K562 (cell line): ENCODE measurements at regions not wholly inside any gene's neighbourhood (a gene's known extent, or its start where the extent isn't known, plus 50 kb on each side); places are given as distances from the start of the nearest gene placed in this dataset.

ENCODE experiments used
- ATAC-seq: fragments of 200-7000 bp; cut with Tn5 transposase; 3 replicates; pipeline ENCODE4 v1.9.1; 2020; ENCODE audit warnings: moderate library complexity
- BruUV-seq: library from RNA; stranded (reverse); fragments of 400-500 nt; replicated peaks from 2 replicates; lab custom pipeline; 2021; lab: Mats Ljungman, UMichigan
- CTCF ChIA-PET: fragments of 300-600 bp; formaldehyde crosslinking; extraction: SDS; loops from one replicate; lab custom pipeline; 2021; ENCODE audit warnings: low intra/inter-chr PET ratio; lab: Yijun Ruan, JAX
- POLR2A ChIA-PET: fragments of 300-600, 350-650 bp; sonication (Branson Sonifier 250); formaldehyde crosslinking; extraction: SDS; loops from one replicate; lab custom pipeline; 2021; ENCODE audit warnings: antibody characterized with exemption, inconsistent platforms; lab: Yijun Ruan, JAX
- DNase-seq, 4 experiments: peaks; one replicate each; pipeline versions ENCODE4 v3.0.0 to v3.0.0-alpha.2; 2011 to 2018; ENCODE audit warnings: low spot score in 3 of 4, mixed read lengths in 3 of 4; ENCODE audit errors: extremely low read depth in 1 of 4
- FAIRE-seq: peaks from 2 replicates; lab custom pipeline; 2011; peaks lifted over from hg19 to GRCh38; lab: Jason Lieb, UNC
- H2AFZ ChIP-seq: 2 replicates; pipeline ENCODE4 v1.6.0; 2011; ENCODE audit warnings: low read depth, low read length, control low read depth, inconsistent platforms
- H3K27ac ChIP-seq: fragments of 200-600 bp; 3 replicates; pipeline ENCODE4 v1.8.0; 2011; ENCODE audit warnings: low read depth, mild to moderate bottlenecking, control low read depth, inconsistent platforms, low read length, moderate library complexity, mixed read lengths; ENCODE audit errors: extremely low read depth
- H3K27me3 ChIP-seq, 2 experiments: fragments of 300-600 bp in 1 of 2; 2 replicates in 1 of 2; 3 replicates in 1 of 2; pipeline versions ENCODE4 v1.6.0 to v1.8.0; 2011; ENCODE audit warnings: inconsistent platforms in 2 of 2, low read length in 2 of 2, mild to moderate bottlenecking in 1 of 2, mixed read lengths in 1 of 2, moderate library complexity in 1 of 2; ENCODE audit not compliant: control insufficient read depth in 2 of 2, insufficient read depth in 2 of 2
- H3K36me3 ChIP-seq: fragments of 300-600 bp; 3 replicates; pipeline ENCODE4 v1.8.0; 2011; ENCODE audit warnings: mild to moderate bottlenecking, low read length, inconsistent platforms; ENCODE audit not compliant: control insufficient read depth, insufficient read depth
- H3K4me1 ChIP-seq, 2 experiments: fragments of 200-600 bp in 1 of 2; replicated peaks in 1 of 2; 2 replicates in 1 of 2; 3 replicates in 1 of 2; pipeline versions ENCODE4 v1.5.1 to v1.8.0; 2011; ENCODE audit warnings: inconsistent platforms in 2 of 2, low read length in 2 of 2, mild to moderate bottlenecking in 1 of 2, mixed read lengths in 1 of 2, moderate library complexity in 1 of 2; ENCODE audit not compliant: control insufficient read depth in 2 of 2, insufficient read depth in 2 of 2
- H3K4me2 ChIP-seq: 2 replicates; pipeline ENCODE4 v1.6.1; 2011; ENCODE audit warnings: low read length, control low read depth, inconsistent platforms, mixed read lengths; ENCODE audit not compliant: insufficient read depth
- H3K4me3 ChIP-seq: fragments of 200-600 bp; sonication (generic), shearing (Covaris generic); 2 replicates; pipeline ENCODE4 v1.5.1; 2016; ENCODE audit warnings: control low read depth, inconsistent platforms
- H3K79me2 ChIP-seq: fragments of 200-600 bp; 3 replicates; pipeline ENCODE4 v1.8.0; 2011; ENCODE audit warnings: low read length, inconsistent platforms; ENCODE audit not compliant: control insufficient read depth, insufficient read depth
- H3K9ac ChIP-seq, 2 experiments: 2 replicates each; pipeline versions ENCODE4 v1.6.0 to v1.6.1; 2011; ENCODE audit warnings: low read depth in 2 of 2, low read length in 2 of 2, control low read depth in 1 of 2, inconsistent platforms in 1 of 2, mild to moderate bottlenecking in 1 of 2, mixed read lengths in 1 of 2; ENCODE audit not compliant: insufficient read depth in 1 of 2
- H3K9me1 ChIP-seq: one replicate; pipeline ENCODE4 v1.6.0; 2011; ENCODE audit warnings: inconsistent platforms, mild to moderate bottlenecking, low read length, moderate library complexity; ENCODE audit not compliant: control insufficient read depth, insufficient read depth
- H3K9me3 ChIP-seq: replicated peaks from 2 replicates; pipeline ENCODE4 v1.5.1; 2011; ENCODE audit warnings: low read depth, low read length, inconsistent platforms; ENCODE audit not compliant: control insufficient read depth, insufficient read depth
- H4K20me1 ChIP-seq: replicated peaks from 2 replicates; pipeline ENCODE4 v1.6.1; 2011; ENCODE audit warnings: low read length, inconsistent platforms, mixed read lengths; ENCODE audit not compliant: control insufficient read depth, insufficient read depth
- ASH1L ChIP-seq: fragments of 450-650 bp; IDR thresholded peaks from 2 replicates; pipeline ENCODE4 v1.6.1; 2018; ENCODE audit warnings: borderline replicate concordance, mild to moderate bottlenecking, low read depth; ENCODE audit not compliant: partially characterized antibody
- CBFB ChIP-seq: sonication (generic); formaldehyde crosslinking; IDR thresholded peaks from 2 replicates; pipeline ENCODE4 v1.4.0; 2020; ENCODE audit warnings: mild to moderate bottlenecking, missing genetic modification reagents
- ELF1 ChIP-seq: fragments of 200-800 bp; sonication (Bioruptor generic); IDR thresholded peaks from 2 replicates; pipeline ENCODE4 v1.6.1; 2016; ENCODE audit warnings: missing genetic modification characterization, missing compliant biosample characterization
- JUN ChIP-seq, 2 experiments: sonication (generic) in 1 of 2; formaldehyde crosslinking in 1 of 2; IDR thresholded peaks; 2 replicates each; pipeline versions ENCODE4 v1.6.1 to v1.8.0; 2012 to 2022; ENCODE audit warnings: borderline replicate concordance in 2 of 2, mild to moderate bottlenecking in 2 of 2, improper control_type of control experiment in 1 of 2, low read depth in 1 of 2, low read length in 1 of 2, missing genetic modification reagents in 1 of 2
- KAT2B ChIP-seq: IDR thresholded peaks from one replicate; pipeline ENCODE4 v1.6.1; 2012; ENCODE audit warnings: low read depth, mild to moderate bottlenecking, control low read depth, inconsistent platforms, low read length, moderate library complexity
- KDM1A ChIP-seq, 2 experiments: fragments of 450-650 bp; IDR thresholded peaks; 2 replicates each; pipeline ENCODE4 v1.6.1; 2016; ENCODE audit warnings: mild to moderate bottlenecking in 2 of 2
- RBM22 ChIP-seq: fragments of 200-400 bp; formaldehyde crosslinking; IDR thresholded peaks from 2 replicates; pipeline ENCODE4 v1.6.1; 2018; ENCODE audit warnings: low read length, low read depth; ENCODE audit not compliant: poor library complexity, severe bottlenecking
- TCF7L2 ChIP-seq: fragments of 150-350 bp; IDR thresholded peaks from 2 replicates; pipeline ENCODE4 v1.6.1; 2016; ENCODE audit warnings: low read depth, mild to moderate bottlenecking, low read length, moderate library complexity
- TEAD1 ChIP-seq, 2 experiments: fragments of 450-650 bp in 1 of 2; sonication (generic) in 1 of 2; formaldehyde crosslinking; IDR thresholded peaks; 2 replicates each; pipeline versions ENCODE4 v1.4.0 to v1.8.0; 2020 to 2022; ENCODE audit warnings: mild to moderate bottlenecking in 2 of 2, missing genetic modification reagents in 1 of 2
- ZNF239 ChIP-seq: fragments of 250-450 bp; sonication (Bioruptor Pico); IDR thresholded peaks from 2 replicates; pipeline ENCODE4 v1.4.0; 2020; ENCODE audit warnings: mild to moderate bottlenecking
- WGBS: fragments of 100-300 bp; shearing (Covaris generic); methylation state at CpG from one replicate; pipeline ENCODE4 v1.1.6; 2016; ENCODE audit warnings: low coverage, mixed read lengths; ENCODE audit not compliant: insufficient coverage; ENCODE audit errors: missing lambda C conversion rate; 5-methylcytosine and 5-hydroxymethylcytosine counted together
- in situ Hi-C: fragments of 300-500 bp; cut with MboI; formaldehyde crosslinking; loops from 4 replicates; pipeline ENCODE4 v1.15.0; 2018; ENCODE audit warnings: inconsistent platforms, mixed read lengths
- intact Hi-C: fragments of 100-400 bp; cut with micrococcal nuclease; formaldehyde crosslinking; loops from 2 replicates; pipeline ENCODE4 v1.14.2; 2022
- TF ChIP-seq, protein P1 (sequence below): fragments of 250-450 bp; sonication (Bioruptor Pico); IDR thresholded peaks from 2 replicates; pipeline ENCODE4 v1.5.0; 2020; ENCODE audit warnings: mild to moderate bottlenecking, borderline replicate concordance

DNA sequence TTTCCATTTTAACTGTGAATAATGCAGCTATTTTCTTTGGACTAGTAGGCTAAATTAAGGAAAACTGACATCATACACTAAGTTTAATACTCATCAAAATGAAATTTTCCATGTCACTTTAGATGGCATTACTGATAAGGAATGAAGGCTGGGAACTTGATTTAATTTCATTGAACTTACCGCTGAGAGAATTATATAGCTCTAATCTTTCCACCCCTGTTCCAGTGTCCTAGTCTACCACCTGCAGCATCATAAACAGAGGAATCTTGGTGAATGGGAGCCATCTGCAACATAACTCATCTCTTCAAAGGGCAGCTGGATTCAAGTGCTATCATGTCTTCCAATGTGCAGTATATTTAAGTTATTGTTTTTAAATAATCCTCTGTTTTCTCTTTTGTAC is 1395.2 kb downstream of the EPHA7 start:
- DNase-seq, result no peak

More for the DNA sequence above, 1395.2 kb downstream of the EPHA7 start:
- no peak overlapping the region for H3K27ac ChIP-seq
- no peak overlapping the region for H2AFZ ChIP-seq
- H3K4me3 ChIP-seq, result no peak overlapping the region
- no peaks in the 10 kb centered on the region for H3K9me3 ChIP-seq
- ATAC-seq, result no peak
- POLR2A ChIA-PET, result no interaction called here
- H3K27me3 ChIP-seq, result no peaks in the 10 kb centered on the region
- no TSS peak for BruUV-seq
- no peaks in the 10 kb centered on the region for H3K4me1 ChIP-seq
- in situ Hi-C loops, result no loop called here
- CTCF ChIA-PET, result no interaction called here
- H3K79me2 ChIP-seq, result no peaks in the 10 kb centered on the region
- TF ChIP-seq TEAD1 (CRISPR knock-in tag; IDR thresholded peaks at IDR 0.05), result no peak
- TF ChIP-seq, protein P1, sequence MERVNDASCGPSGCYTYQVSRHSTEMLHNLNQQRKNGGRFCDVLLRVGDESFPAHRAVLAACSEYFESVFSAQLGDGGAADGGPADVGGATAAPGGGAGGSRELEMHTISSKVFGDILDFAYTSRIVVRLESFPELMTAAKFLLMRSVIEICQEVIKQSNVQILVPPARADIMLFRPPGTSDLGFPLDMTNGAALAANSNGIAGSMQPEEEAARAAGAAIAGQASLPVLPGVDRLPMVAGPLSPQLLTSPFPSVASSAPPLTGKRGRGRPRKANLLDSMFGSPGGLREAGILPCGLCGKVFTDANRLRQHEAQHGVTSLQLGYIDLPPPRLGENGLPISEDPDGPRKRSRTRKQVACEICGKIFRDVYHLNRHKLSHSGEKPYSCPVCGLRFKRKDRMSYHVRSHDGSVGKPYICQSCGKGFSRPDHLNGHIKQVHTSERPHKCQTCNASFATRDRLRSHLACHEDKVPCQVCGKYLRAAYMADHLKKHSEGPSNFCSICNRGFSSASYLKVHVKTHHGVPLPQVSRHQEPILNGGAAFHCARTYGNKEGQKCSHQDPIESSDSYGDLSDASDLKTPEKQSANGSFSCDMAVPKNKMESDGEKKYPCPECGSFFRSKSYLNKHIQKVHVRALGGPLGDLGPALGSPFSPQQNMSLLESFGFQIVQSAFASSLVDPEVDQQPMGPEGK (CRISPR knock-in tag), result no peak
- TF ChIP-seq RBM22, result no peak
- TF ChIP-seq KAT2B, result no peak
- no peak for TF ChIP-seq JUN (IDR thresholded peaks at IDR 0.05; ENCODE audit: borderline replicate concordance, low read depth, low read length)
- TF ChIP-seq JUN (CRISPR knock-in tag; IDR thresholded peaks at IDR 0.05; ENCODE audit: borderline replicate concordance), result no peak
- TF ChIP-seq TCF7L2, result no peak
- no peak for TF ChIP-seq ELF1
- no peak for TF ChIP-seq KDM1A (IDR thresholded peaks at IDR 0.05)
- no peak for TF ChIP-seq ZNF239
- no peak for TF ChIP-seq CBFB (CRISPR knock-in tag)
- no peak for TF ChIP-seq ASH1L
- H4K20me1 ChIP-seq, result no peaks in the 10 kb centered on the region
- H3K4me2 ChIP-seq, result no peak overlapping the region
- WGBS, result 0% methylated on average over 1 of the region's 1 CpG
- no peaks in the 10 kb centered on the region for H3K9me1 ChIP-seq
- H3K36me3 ChIP-seq, result no peaks in the 10 kb centered on the region
- no peak overlapping the region for H3K9ac ChIP-seq
- no peak for FAIRE-seq
- intact Hi-C loops, result no loop called here
